ENCODE measurements at regions not wholly inside any gene's neighbourhood (a gene's known extent, or its start where the extent isn't known, plus 50 kb on each side); places are given as distances from the start of the nearest gene placed in this dataset.
"Not testable (repeated sequence)": the region's sequence is repeated elsewhere in the genome, so short reads cannot be mapped to it uniquely, and the experiment has no call there.

GRCh38 chrX:122641136-122641535, 542.9 kb upstream of the GRIA3 start:
- DNase-seq (ENCODE audit: low read depth in 2 of 2, low spot score in 1 of 2), result no peak

GRCh38 chrX:122641826-122642225, 542.3 kb upstream of the GRIA3 start:
- no peak for DNase-seq (ENCODE audit: low read depth in 2 of 2, low spot score in 1 of 2)

- not testable (repeated sequence) for DNase-seq (ENCODE audit: low read depth in 2 of 2, low spot score in 1 of 2)
Measured at GRCh38 chrX:122655256-122655655, 528.8 kb upstream of the GRIA3 start.

- DNase-seq (ENCODE audit: low read depth in 2 of 2, low spot score in 1 of 2), result no peak
Measured at GRCh38 chrX:122666601-122667000, 517.5 kb upstream of the GRIA3 start.

- DNase-seq (ENCODE audit: low read depth in 2 of 2, low spot score in 1 of 2), result no peak
Measured at GRCh38 chrX:122667667-122668066, 516.4 kb upstream of the GRIA3 start.

GRCh38 chrX:122703762-122704161, 480.3 kb upstream of the GRIA3 start:
- no peak for DNase-seq (ENCODE audit: low read depth in 2 of 2, low spot score in 1 of 2)

GRCh38 chrX:122739770-122740169, 444.3 kb upstream of the GRIA3 start:
- no peak for DNase-seq (ENCODE audit: low read depth in 2 of 2, low spot score in 1 of 2)

- no peak for DNase-seq (ENCODE audit: low read depth in 2 of 2, low spot score in 1 of 2)
Measured at GRCh38 chrX:122770581-122770980, 413.5 kb upstream of the GRIA3 start.

GRCh38 chrX:122771933-122772332, 412.1 kb upstream of the GRIA3 start:
- DNase-seq (ENCODE audit: low read depth in 2 of 2, low spot score in 1 of 2), result no peak

- DNase-seq (ENCODE audit: low read depth in 2 of 2, low spot score in 1 of 2), result no peak
Measured at GRCh38 chrX:122777766-122778165, 406.3 kb upstream of the GRIA3 start.

GRCh38 chrX:122783918-122784317, 400.2 kb upstream of the GRIA3 start:
- DNase-seq (ENCODE audit: low read depth in 2 of 2, low spot score in 1 of 2), result no peak

- no peak for DNase-seq (ENCODE audit: low read depth in 2 of 2, low spot score in 1 of 2)
Measured at GRCh38 chrX:122787231-122787630, 396.8 kb upstream of the GRIA3 start.

GRCh38 chrX:122788216-122788615, 395.9 kb upstream of the GRIA3 start:
- DNase-seq (ENCODE audit: low read depth in 2 of 2, low spot score in 1 of 2), result no peak

- DNase-seq (ENCODE audit: low read depth in 2 of 2, low spot score in 1 of 2), result no peak
Measured at GRCh38 chrX:122790376-122791095, 393.5 kb upstream of the GRIA3 start.

GRCh38 chrX:122813876-122814275, 370.2 kb upstream of the GRIA3 start:
- DNase-seq (ENCODE audit: low read depth in 2 of 2, low spot score in 1 of 2), result no peak

GRCh38 chrX:122816288-122816687, 367.8 kb upstream of the GRIA3 start:
- no peak for DNase-seq (ENCODE audit: low read depth in 2 of 2, low spot score in 1 of 2)

GRCh38 chrX:122817321-122817955, 366.6 kb upstream of the GRIA3 start:
- no peak for DNase-seq (ENCODE audit: low read depth in 2 of 2, low spot score in 1 of 2)

- no peak for DNase-seq (ENCODE audit: low read depth in 2 of 2, low spot score in 1 of 2)
Measured at GRCh38 chrX:122818068-122818467, 366.0 kb upstream of the GRIA3 start.

GRCh38 chrX:122833230-122833629, 350.8 kb upstream of the GRIA3 start:
- no peak for DNase-seq (ENCODE audit: low read depth in 2 of 2, low spot score in 1 of 2)

- no peak for DNase-seq (ENCODE audit: low read depth in 2 of 2, low spot score in 1 of 2)
Measured at GRCh38 chrX:122835886-122836285, 348.2 kb upstream of the GRIA3 start.

GRCh38 chrX:122850326-122850725, 333.8 kb upstream of the GRIA3 start:
- no peak for DNase-seq (ENCODE audit: low read depth in 2 of 2, low spot score in 1 of 2)

GRCh38 chrX:122856205-122856604, 327.9 kb upstream of the GRIA3 start:
- DNase-seq (ENCODE audit: low read depth in 2 of 2, low spot score in 1 of 2), result no peak

- no peak for DNase-seq (ENCODE audit: low read depth in 2 of 2, low spot score in 1 of 2)
Measured at GRCh38 chrX:122857734-122858133, 326.3 kb upstream of the GRIA3 start.
